Fibroblast of skin of back (primary cell): ENCODE measurements at regions not wholly inside any gene's neighbourhood (a gene's known extent, or its start where the extent isn't known, plus 50 kb on each side); places are given as distances from the start of the nearest gene placed in this dataset.
A peak's percentile ranks its signal among the peaks of the same experiment; 100 is the strongest.

Source experiments
- DNase-seq: peaks from one replicate; pipeline ENCODE4 v3.0.0-alpha.2; 2013

GRCh38 chr6:87847830-87848210, 145.8 kb upstream of the AKIRIN2 start:
- DNase-seq = no peak

GRCh38 chr6:87847135-87847829, 145.2 kb upstream of the AKIRIN2 start:
- no peak for DNase-seq

- DNase-seq = peak; percentile 3
These were observed 144.4 kb upstream of the AKIRIN2 start for GRCh38 chr6:87846434-87846833.

DNA sequence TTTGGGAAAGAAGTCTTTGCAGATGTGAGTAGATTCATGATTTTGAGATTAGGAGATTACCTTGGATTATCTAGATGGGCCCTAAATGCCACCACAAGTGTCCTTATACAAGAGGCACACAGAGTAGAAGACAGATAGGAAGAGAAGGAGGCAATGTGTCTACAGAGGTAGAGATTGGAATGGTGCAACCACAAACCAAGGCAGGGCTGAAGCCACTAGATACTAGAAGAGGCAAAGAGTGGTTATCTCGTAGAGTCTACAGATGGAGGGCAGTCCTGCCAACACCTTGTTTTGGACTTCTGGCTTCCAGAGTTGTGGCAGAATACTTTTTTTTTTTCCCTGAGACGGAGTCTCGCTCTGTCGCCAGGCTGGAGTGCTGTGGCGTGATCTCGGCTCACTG, 138.3 kb upstream of the AKIRIN2 start:
- DNase-seq = no peak

DNA sequence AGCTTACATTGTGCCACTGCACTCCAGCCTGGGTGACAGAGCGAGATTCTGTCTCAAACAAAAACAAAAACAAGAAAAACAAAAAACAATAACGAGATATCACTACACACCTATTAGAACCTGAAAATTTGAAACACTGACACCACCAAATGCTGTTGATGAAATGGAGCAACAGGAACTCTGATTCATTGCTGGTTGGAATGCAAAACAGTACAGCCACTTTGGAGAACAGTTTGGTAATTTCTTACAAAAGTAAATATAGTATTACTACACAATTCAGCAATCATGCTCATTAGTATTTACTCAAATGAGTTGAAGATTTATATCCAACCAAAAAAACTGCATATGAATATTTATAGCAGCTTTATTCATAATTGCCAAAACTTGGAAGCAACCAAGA, 135.8 kb upstream of the AKIRIN2 start:
- no peak for DNase-seq

DNA sequence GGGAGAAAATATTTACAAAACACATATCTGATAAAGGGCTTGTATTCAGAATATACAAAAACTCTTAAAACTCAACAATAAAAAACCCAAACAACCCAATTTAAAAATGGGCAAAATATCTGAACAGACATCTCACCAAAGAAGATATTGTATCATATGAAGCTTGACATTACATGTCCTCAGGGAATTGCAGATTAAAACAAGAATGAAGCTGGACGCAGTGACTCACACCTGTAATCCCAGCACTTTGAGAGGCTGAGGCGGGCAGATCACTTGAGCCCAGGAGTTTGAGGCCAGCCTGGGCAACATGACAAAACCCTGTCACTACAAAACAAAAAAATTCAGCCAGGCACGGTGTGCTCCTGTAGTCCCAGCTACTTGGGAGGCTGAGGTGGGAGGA, 135.4 kb upstream of the AKIRIN2 start:
- no peak for DNase-seq

DNA sequence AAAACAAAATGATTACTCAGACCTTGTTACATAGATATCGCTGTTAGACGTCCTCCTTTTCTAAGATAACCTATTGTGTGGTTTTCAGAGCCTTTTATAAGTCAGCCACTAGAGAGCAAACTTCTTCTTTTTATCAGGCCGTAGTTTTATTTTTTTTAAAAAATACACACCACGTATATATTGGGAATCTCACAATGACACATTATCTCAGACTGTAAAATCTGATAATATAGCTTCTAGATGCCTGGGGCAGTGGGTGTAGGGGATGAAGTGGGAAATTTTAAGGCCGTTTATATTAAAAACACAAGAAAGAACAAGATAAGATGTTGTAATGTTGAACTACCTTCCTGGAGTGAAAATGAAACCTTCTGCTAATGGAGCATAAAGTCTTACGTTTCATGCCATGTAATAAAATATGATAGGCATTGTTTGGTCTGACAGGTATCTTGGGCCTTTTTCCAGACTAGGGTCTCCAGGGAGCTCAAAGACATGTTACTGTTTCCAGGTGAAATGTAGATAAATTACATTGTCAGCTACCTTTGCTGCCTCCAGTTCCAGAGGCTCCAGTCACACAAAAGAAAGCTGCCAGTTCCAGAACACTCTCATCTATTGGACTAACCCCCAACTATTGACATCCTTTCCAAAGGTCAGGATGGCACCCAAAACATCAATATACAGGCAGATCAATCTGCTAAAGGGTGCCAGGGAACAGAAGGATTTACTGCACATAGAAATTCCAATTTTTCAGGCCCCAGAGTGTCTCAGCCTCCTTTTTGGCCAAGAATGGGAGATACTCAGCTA, 130.2 kb upstream of the AKIRIN2 start:
- peak; percentile 24 for DNase-seq

GRCh38 chr6:87830907-87831306, 128.9 kb upstream of the AKIRIN2 start:
- DNase-seq = no peak

GRCh38 chr6:87829622-87830121, 127.6 kb upstream of the AKIRIN2 start:
- DNase-seq = no peak

GRCh38 chr6:87828044-87828443, 126.0 kb upstream of the AKIRIN2 start:
- DNase-seq = no peak

DNA sequence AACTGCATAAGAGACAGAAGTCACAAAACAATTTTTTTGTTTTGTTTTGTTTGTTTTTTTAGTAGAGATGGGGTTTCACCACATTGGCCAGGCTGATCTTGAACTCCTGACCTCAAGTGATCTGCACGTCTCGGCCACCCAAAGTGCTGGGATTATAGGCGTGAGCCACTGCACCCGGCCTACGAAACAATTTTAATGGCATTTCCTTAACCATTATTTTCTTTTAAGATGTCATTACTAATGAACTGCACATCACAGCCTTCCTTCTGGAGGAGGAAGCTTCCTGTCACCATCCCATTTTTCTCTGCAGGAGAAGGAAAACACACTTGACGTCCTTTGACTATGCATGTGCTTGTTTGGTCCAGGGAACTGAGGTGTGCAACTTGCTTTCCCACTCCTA, 125.3 kb upstream of the AKIRIN2 start:
- DNase-seq = no peak

GRCh38 chr6:87826424-87826823, 124.4 kb upstream of the AKIRIN2 start:
- DNase-seq = no peak

- no peak for DNase-seq
These were observed 123.8 kb upstream of the AKIRIN2 start for GRCh38 chr6:87825821-87826221.

DNA sequence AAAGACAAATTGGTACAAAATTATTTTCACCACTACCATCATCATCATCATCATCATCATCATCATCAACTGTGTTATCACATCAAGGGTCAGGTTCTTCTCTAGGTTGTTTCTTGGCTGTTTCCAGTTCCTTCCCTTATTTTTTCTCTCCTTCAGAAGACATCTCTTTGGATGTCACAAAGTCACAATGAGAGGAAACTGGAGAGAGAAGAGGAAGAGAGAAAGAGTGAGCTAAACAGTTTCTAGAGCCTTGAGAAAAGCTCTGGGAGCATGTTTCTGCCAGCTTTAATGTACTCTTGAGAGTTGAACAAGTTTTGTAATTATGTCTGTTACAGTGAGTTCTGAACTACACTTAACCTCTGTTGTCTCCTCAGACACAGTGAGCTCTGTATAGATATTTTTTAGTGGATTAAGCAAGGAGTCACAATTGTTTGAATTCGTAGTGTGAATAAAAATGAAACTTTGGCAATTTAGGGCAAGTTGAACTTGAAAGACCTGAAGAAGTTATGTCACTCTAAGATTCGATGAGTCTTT, 123.0 kb upstream of the AKIRIN2 start:
- no peak for DNase-seq

DNA sequence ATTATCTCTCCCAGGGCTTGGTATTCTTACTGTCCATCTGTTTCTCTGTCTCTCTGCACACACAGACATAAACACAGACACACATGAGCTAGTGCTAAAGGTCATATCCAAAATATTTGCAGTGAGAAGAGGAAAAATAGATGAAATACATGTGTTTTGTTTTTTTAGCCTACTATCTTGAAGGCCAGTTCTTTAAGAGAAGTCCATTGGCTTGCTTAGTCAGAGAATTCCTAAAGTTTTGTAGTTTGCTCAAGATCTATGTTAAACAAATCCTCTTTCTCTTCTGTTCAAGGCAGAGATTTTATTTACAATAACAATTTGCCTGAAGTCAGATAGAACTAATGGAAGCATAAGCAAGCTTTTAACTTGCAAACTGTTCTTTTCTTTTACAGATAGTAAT, 120.0 kb upstream of the AKIRIN2 start:
- DNase-seq = peak; percentile 26

DNA sequence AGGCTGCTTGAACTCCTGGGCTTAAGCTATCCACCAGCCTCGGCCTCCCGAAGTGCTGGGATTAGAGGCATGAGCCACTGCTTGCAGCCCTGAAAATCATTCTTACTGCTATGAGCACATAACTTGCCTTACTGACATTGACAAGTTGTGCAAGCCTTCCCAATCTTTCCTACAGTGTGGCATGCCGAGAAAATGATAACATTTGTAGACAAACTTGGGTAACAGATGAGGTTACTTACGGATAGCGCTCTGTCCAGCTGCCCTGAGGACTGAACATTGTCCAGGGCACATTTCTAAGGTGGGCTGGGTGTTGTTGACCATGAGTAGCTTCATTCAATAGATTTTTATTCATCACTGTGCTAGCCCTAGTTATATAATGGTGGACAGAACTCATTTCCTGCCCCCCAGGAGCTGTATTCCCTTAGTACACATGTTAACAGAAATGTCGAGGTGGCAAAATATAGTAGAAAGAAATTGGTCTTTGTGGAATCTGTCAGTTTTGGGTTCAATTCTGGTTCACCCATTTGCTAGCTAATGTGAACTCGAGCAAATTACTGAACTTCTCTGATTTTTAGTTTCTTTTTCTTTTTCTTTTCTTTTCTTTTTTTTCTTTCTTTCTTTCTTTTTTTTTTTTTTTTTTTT, 118.4 kb upstream of the AKIRIN2 start:
- DNase-seq = no peak

DNA sequence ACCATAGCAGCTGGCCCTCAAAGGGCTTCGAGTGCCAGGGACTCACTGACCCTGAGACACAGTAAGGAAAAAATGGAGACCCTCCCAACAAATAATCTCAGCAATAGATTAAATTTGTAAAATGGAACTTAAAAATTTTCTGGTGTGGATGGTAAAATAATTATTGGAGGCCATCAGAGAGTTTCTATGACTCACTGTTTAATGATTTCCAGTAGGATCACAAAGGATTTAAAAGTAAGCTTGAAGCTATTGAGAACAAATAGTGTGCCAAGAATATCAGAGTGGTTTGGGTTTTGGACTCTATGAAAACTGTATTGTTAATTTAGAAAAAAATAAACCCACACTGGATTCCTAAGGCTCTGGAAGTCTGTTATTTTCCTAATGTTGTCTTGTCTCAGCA, 115.2 kb upstream of the AKIRIN2 start:
- peak; percentile 37 for DNase-seq

DNA sequence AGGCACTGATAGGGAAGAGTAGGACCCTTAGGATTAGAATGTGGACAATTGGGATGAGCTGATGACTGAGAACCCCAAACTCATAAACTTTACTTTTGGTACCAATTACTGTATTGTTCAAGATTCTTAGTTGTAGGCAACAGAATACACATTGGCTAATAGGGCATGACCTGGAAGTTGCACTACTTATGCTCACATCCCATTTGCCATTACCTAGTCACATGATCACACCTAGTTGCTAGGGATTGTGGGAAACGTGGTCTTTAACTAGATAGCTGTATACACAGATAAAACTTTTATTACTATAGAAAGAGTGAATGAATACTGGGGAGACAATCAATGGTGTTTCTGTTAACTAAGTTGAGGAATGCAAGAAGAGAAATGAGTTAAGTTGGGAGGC, 113.4 kb upstream of the AKIRIN2 start:
- no peak for DNase-seq

- DNase-seq = peak; percentile 37
These were observed 106.1 kb upstream of the AKIRIN2 start for GRCh38 chr6:87808005-87808757.

DNA sequence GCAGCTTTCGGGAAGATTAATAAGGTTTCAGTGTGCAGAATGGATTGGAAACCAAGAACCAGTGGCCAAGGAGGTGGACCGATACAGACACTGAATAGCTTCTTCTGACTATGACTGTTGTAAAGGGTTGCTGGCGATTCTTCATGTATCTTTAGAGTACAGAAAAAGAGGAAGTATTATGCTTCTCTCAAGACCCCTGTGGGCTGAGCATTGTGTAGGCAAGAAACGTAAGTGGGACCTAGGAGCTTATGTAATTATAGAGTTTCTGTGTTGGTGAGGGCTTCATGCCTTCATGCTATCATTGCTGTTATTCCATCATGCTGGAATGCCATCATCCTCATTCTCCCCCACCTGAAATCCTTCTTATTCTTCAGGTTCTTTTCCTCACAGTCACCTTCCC, 105.4 kb upstream of the AKIRIN2 start:
- no peak for DNase-seq

GRCh38 chr6:87806635-87807034, 104.6 kb upstream of the AKIRIN2 start:
- no peak for DNase-seq

GRCh38 chr6:87806099-87806498, 104.1 kb upstream of the AKIRIN2 start:
- DNase-seq = no peak

- no peak for DNase-seq
These were observed 101.8 kb upstream of the AKIRIN2 start for GRCh38 chr6:87803791-87804190.
